Activated T-cell treated with anti-CD3 and anti-CD28 coated beads, Interleukin-2, amount 50 U/mL, for 48 hours (primary cell): ENCODE measurements at regions not wholly inside any gene's neighbourhood (a gene's known extent, or its start where the extent isn't known, plus 50 kb on each side); places are given as distances from the start of the nearest gene placed in this dataset.

Source experiments
- DNase-seq, 2 experiments: peaks; one replicate each; pipeline ENCODE4 v3.0.0-alpha.2; 2020

- DNase-seq = no peak
These were observed 106.8 kb downstream of the ZBTB18 start for GRCh38 chr1:244157731-244158438.

GRCh38 chr1:244159646-244160045 lies 108.6 kb downstream of the ZBTB18 start:
- no peak for DNase-seq

DNA sequence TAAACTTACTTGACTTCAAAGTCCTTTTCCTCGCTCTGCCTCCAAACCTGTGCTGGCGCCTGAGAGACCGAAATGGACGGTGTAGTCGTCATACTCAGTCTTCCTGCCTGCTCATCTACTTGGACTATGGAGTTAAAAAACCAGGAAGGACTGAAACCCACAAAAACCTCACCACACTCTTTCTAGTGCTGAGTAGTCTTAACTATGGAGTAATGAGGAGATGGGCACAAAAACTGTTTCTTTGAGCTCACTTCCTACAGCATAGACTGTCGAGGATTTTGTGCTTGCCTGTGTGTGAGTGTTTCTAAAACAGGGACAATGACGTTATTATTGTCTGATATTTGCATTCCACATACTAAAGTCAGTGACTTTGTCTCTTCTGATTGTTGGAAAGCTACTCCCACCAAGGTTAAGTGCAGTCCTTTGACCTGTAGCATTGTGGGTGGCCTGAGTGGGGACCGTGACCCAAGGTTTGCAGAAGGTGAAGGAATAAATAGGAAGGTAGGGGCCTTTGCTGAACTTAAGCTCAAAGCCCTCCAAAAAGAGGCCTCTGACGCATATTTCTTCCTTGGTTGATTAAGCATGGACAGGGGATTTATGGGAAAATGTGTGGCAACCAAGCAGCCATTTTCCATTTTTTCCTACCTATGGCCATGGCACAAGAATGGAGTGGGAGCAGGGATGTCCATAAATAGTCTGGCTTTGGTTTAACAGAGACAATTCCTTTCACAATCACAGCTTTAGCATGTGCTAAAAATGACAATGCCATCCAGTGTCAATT lies 109.6 kb downstream of the ZBTB18 start:
- no peak for DNase-seq

DNA sequence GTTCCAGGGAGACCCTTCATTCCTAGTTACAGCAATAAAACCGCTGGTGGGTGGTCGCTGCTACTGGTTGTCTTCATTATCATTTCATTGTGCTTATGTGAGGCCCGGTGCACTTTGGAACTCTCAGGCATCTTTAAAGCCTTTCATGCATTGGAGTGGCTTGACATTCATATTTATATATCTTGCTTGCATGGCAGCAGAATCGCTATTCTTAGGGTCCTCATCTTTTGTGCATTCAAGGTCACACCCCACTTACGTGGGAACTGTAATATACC lies 110.1 kb downstream of the ZBTB18 start:
- DNase-seq = no peak

- DNase-seq = no peak
These were observed 111.9 kb downstream of the ZBTB18 start for GRCh38 chr1:244162786-244163530.

- no peak for DNase-seq
These were observed 112.9 kb downstream of the ZBTB18 start for GRCh38 chr1:244163861-244164510.

GRCh38 chr1:244164511-244164890 lies 113.4 kb downstream of the ZBTB18 start:
- no peak for DNase-seq

DNA sequence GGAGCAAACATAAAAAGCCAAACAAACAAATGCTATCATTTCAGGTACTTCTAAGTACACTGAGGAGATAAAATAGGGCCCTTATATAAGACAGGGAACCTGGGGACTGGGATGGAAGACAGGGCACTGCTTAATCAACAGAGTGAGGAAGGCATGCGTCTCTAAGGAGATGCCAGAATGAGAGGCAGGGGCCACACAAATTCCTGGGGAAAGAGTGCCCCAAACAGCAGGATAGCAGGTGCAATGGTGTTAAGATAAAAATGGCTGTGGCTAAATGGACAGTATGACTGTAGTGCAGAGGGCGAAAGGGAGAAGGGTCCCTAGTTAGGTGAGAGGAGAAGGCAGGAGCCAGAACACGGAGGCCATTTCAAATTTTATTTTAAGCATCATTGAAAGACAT lies 113.9 kb downstream of the ZBTB18 start:
- no peak for DNase-seq

DNA sequence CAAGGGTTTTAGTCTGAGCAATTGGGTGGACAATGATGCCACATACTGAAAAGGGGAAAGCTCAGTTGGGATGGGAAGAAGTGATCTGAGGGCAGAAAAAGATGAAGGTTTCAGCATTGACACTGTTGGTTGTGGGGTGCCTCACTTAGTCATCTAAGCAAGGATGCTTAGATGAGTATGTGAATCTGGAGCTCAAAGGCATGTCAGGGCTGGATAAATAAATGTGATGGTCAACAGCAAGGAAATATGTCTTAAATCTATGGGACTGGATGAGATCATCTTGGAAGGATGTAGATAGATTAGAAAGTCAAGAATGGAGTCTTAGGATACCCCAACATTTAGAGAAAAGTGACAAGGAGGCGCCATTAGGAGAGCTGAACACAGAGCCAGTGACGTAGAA lies 114.6 kb downstream of the ZBTB18 start:
- no peak for DNase-seq

- DNase-seq = no peak
These were observed 120.3 kb downstream of the ZBTB18 start for GRCh38 chr1:244171241-244171985.

- DNase-seq = no peak
These were observed 122.2 kb downstream of the ZBTB18 start for GRCh38 chr1:244173240-244173639.

GRCh38 chr1:244173769-244174168 lies 122.7 kb downstream of the ZBTB18 start:
- DNase-seq = no peak

DNA sequence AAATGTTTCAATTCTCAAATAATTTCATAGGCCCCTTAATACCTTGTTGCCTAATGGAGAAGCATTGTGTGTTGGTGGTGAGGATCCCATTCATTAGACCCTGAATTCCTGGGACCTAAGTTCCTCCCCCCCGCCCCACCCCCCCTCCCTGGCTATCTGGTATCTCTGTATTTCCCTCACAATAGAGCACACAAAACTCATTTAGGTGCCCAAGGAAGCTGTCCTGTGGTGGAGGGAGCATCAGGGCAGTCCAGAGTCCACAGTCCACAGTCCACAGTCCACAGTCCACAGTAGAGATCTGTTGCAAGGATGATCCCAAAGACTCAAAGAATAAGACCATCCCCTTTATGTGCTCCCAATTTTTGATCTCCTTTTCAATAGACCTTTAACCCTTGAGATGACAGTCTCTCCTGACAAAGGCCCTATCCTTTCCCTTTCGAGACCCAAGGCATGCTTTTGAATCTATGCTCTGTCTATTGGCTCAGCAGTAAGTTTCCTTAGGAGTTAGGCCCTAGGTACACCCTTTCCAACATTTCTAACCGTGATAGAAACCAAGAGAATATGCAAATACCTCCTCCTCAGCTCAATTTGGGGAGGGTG lies 123.9 kb downstream of the ZBTB18 start:
- DNase-seq = no peak

DNA sequence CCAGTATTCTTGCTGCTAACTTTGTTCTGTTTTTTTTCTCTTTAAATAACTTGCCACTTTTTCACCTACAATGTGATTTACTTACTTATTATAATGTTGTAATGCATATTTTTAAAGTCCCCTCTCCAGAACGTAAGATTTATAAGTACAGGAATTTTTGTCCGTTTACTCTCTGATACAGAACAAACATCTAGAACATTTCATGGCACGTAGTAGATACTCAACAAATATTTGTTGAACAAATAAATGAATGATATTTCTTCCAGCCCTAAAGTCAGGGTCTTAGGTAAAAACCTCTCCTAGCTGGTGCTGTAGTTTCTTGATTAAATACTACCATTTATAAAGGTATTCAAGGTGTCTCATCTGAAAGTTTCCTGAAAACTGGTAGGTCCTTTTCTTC lies 125.1 kb downstream of the ZBTB18 start:
- no peak for DNase-seq

- no peak for DNase-seq
These were observed 129.2 kb downstream of the ZBTB18 start for GRCh38 chr1:244180256-244180655.

DNA sequence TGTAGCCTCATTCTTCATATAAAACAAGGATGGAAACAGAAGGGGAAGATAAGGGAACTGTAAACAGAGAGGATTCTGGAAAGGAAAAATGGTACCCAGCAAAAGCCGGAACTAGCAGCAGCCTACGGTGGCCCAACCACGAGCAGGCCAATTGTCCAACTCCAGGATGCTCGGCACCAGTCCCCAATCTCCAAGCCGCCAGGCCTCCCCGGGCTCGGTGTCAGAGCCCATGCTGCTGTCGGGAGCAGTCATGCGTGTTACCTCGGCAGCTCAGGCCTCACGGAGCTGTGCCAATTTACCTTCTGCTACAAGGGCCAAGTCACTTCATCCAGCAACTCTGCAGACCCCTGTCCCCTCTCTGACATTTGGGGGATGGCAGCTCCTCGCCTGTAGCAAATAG lies 130.8 kb downstream of the ZBTB18 start:
- DNase-seq = no peak

DNA sequence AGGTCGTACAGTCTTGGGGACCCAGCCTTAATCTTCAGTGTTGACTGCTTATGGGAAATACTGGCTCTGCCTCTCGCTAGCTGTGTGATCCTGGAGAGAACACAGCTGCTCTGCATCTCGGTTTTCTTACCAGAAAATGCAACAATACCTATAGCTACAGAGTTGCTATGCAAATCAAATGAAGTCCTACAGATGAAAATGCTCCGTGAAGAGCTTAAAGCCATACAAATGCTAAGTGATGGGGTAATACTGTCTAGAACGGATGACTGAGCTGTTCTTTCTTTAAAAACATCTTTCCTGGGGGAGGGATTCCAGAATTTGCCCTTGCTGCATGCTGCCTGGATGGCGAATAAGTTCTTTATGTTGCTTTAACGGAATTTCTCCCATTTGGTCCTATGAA lies 132.0 kb downstream of the ZBTB18 start:
- DNase-seq = no peak

DNA sequence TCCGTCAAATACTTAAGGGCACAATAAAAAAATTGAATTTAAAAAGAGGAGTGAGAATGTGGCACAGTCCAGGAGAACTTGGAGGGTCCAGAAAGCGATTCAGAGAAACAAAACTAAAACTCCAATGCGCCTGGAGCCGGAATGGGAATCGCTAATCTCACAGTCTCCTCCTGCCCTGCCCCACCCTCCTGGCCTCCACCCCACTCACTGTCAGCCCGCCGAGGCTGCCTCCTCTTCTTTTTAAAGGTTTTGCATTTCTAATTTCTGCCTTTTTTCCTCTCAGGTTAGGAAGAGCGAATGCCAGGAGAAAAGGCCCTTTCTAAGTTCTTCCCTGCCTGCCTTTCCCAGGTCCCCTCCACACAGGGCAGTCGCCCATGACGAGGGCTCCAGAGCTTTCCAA lies 135.3 kb downstream of the ZBTB18 start:
- DNase-seq = no peak

DNA sequence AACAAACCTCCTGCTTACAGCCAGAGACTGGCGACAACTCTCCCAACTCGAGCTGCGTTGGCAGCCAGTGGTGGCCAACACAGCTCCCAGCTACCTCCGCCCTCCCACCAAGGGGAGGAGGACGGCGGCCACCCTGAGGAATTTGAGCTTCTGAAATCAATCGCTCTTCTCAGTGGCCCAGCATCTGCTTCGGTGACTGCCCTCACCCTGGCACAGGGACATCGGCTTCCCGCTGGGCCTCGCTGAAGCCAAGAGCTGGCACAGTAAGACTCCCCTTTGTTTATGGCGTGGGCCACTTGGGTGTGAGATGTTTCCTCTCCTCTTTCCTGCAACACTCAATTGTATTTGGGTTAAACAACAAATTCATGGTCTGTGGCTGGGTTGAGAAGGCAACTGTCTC lies 136.2 kb downstream of the ZBTB18 start:
- no peak for DNase-seq

GRCh38 chr1:244191581-244191980 lies 140.5 kb downstream of the ZBTB18 start:
- DNase-seq = no peak

DNA sequence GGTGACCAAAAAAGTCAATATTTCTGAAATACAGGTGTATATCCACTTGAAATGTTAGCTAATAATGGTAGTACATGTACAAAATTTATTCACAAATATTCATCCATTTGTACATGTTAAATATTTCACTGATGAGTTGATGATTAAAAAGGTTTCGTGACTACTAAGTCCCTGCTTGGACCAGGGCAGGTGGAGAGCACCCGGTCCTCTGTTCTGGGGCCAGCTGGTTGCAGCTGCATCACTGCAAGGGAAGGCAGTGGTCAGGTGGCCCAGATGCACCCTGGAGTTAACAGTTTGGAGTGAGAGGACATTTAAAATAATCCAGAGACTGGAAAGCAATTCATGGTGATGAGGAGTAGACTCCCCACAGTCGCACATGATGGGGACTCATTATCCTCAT lies 141.2 kb downstream of the ZBTB18 start:
- DNase-seq = no peak

DNA sequence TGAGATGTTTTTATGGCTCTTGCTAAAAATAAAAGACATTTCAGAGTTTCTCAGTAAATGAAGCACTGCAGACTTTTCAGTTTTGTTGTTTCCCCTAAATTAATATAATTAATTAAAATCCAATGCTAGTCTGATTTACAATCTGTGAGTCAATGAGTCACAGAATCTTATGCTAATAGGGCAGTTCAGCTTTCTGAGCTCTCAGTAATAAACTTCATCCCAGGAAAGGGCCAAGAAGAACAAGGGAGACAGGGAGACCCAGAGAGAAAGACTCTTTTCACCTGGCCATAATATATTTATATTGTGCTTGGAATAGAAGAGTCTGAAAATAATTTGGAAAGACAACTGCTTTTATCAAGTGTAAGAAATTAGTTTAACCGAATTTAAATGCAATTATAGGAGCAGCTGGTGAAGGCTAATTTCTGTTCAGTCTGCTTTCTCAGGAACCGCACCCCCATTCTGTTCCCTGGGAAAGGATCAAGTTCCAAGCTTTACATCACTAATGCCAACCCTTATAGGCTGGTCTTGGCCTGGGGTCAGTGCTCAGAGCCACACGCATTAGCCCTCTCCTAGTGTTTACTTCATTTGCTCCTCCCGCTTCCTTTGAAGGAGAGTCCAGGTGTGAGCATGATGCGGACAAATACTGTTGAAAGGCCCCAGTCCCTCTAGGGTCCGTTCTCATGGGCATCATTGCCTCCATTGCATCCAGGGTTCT lies 145.6 kb downstream of the ZBTB18 start:
- DNase-seq = no peak
